COLO829 (cell line): ENCODE measurements at regions not wholly inside any gene's neighbourhood (a gene's known extent, or its start where the extent isn't known, plus 50 kb on each side); places are given as distances from the start of the nearest gene placed in this dataset.

ENCODE experiments used
- DNase-seq: peaks from one replicate; pipeline ENCODE4 v3.0.0; 2012; ENCODE audit warnings: low spot score

DNA sequence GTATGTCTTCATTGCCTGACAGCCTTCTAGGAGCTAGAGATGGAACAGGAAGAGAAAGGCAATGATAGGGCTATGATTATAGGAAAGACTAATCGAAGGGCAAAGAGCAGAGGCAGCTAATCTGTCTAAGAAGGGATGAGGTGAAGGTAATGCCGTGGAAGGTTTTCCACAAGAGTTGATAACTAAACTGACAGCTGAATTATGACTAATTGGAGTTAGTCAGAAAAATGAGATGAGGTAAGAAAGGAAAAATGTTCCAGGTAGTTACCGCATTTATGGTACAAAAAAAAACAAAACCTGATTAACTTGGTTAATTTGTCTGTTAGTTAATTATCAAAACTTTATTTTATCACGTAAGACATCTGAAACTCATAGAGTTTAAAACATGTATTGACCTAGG is 260.3 kb downstream of the SLITRK6 start:
- no peak for DNase-seq

DNA sequence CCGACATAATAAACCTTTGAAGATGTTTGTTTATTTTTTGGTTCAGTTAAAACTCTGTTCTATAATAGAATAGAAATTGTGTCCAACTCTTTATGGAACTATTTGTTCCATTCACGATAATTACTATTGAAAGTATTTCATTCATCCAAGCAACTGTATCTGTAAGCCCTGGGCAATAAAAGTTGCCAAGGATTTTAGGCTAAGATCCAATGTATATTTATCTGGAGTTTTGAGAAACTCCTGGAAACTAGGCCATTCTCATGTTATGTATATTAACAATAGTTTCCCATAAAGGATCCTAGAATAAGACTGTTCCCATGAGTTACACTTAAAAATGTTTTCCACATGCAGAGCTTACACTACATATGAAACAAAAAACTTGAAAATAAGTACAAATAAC is 261.6 kb downstream of the SLITRK6 start:
- no peak for DNase-seq

DNA sequence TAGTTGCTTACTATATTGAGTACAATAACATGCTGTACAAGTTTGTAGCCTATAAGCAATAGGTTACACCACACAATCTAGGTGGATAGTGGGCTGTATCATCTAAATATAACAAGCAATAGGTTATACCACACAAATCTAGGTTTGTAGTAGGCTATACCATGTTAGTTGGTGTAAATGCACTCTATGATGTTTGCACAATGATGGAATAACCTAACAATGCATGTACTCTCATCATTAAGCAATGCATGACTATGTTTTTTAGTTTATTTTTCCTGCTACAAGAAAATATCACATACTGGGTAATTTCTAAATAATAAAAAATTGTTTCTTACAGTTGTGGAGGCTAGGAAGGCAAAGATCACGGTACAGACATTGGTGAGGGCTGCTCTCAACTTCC is 262.5 kb downstream of the SLITRK6 start:
- DNase-seq: no peak

DNA sequence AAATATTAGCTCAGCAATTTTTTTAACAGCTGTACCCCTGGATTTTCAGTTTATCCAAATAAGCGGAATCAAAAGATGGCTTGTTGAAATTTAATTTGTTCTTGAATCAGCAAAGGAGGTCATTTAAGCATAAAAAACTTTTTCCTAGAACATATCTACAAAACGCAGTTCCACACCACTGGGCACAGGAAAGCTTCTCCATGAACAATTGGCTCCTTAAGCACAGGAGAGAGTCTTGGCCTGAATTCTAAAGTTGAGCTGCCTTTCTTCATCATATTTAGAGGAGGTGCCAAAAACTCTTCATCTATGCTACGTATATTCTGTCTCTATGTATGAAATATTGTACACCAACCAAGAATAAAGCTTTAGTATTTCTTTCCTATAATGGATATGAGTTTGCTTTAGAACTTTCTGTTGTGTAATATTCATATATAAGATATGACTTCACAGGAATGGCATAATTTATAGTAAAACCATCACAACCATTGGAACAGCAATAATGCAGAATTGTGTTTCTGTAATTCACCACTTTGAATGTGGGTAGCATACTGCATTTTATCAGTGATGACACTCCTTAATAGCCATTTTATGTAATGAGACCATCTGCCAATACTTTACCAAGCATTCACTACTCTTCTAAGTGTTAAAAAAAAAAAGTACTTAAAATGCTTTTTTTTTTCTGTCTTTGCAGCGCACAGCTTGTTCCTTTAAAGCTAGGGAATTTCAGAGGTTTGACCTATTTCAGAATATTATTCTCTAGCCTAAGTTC is 263.7 kb downstream of the SLITRK6 start:
- no peak for DNase-seq

DNA sequence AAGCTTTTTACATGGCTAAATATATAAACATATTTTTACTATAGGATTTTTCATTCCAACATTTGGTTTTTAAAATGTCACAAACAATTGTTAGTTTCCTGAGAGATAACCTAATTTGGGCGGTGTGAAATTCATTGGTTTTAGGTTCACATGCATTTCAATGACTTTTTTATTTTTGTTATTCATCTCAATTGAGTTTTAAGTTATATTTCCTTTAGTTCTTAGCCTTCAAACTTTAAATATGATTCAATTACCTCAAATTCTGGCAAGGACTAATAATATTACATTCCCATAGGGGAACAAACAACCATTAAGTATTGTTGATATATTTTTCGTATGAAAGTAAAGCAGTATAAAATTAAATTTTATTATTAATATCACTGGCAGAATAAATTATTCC is 265.3 kb downstream of the SLITRK6 start:
- no peak for DNase-seq

DNA sequence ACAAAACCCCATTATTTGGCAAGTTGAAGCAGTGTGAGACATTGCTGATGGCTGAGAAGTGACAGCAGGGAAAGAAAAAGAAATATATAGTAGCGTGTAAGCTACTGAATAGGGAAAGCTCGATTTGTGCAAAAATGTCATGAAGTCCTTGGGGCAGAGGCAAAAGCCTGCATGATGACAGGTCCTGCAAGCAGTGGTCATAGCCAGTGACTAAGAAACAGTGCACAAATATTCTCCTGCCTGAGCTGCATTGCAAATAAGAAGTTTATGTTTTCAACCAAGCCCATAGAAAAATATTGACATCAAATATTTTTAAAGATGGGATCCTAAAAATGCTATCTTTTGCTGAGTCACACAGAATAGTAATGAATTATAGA is 270.0 kb downstream of the SLITRK6 start:
- DNase-seq: no peak

DNA sequence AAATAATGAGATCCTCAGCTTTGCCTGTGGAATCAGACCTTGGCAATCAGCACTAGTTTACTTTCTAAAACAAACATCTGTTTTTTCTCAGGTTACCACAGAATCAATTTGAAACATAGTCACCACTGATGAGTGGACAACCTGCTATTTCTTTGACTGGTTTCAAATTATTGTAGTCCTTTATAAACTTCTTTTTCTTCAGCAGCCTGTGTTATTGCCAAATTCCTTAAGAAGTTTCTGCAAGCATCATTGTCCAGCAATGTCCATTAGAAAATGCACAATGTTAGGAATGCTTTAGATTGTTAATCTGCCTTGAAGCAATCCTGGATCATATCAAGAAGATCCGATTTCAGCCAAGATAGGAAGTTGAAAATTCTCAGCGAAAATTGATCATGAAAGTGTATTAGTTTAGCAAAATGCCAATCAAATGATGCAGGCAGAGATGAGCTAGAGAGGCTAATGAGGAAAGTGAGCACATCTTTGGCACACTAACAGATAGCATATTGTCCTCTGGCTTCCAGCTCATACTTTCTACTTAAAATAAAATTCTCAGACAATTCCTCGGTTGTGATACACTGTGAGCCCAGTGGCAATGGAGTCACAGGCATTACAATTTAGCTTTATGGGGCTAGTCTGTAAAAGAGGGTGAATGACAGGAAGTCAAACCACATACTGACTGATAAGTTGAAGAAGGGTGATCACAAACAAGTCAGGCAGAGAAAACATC is 270.6 kb downstream of the SLITRK6 start:
- peak; percentile 54 for DNase-seq

DNA sequence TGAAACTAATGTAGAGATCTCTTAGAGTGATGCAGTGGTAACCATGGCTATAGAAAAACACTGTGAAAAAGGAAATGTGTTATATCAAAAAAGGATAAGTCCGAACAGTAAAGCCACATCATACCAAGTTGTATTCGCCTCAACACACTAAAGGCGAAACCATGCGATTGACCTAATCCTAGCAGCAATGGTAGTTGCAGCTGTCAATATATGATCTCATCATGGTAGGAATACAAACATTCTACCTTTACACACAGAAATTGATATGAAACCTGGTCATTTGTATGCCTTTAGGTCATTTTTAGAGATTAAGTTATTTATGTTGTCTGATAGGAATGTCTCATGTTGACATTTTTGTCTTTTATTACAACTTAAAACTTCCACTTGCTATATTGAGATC is 271.9 kb downstream of the SLITRK6 start:
- DNase-seq: no peak

DNA sequence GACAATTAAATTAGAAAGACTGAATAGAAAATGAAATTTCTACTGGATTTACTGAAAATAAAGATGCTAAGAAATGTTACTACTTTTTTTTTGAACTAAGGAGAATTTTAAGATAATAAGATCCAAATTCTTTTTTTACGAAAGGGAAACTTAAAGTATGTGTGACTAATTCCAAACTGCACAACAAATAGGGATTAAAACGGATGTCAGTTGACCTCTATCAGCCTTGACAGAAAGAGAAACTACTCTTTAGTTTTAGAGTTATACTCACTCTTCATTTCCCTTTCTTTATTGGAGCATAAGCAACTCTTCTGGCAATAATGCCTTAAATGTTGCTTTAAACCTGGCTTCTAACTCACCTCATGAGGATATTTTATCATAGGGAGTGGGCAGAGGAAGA is 273.8 kb downstream of the SLITRK6 start:
- DNase-seq: no peak

DNA sequence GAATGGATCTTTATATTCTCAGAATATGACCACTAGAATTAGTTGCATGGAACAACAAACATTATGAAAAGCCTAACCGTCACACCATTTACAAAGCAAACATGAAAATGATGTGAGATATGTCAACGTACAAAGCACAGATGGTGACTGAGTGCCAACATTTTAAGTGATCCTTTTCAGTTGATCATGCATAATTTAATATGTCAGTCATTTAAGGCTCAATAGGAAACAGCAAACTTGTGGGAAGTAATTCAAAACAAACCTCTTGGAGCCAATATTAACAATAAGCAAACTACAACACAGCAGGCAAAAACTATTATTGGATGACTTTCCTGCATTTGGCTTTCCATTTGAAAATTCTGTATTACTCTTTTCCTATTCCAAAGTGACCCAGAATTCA is 277.6 kb downstream of the SLITRK6 start:
- no peak for DNase-seq

DNA sequence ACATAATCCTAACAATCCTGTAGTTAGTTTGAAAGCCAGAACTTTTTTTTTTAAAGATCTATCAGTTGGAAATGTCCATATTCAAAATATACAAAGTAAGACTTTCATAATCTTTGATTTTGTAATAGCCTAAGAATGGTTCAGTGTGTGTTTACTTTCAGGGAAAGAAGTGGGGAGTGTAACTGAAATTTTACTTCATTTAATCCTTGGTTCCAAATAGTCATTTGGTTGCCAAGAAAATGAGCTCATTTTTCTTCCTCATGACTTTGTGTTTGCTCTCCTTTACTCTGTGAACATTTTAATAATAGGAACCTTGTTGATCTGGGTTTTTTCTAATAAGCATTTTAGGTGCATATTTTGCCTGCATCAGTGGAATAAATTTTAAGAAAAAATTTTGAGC is 278.8 kb downstream of the SLITRK6 start:
- no peak for DNase-seq

DNA sequence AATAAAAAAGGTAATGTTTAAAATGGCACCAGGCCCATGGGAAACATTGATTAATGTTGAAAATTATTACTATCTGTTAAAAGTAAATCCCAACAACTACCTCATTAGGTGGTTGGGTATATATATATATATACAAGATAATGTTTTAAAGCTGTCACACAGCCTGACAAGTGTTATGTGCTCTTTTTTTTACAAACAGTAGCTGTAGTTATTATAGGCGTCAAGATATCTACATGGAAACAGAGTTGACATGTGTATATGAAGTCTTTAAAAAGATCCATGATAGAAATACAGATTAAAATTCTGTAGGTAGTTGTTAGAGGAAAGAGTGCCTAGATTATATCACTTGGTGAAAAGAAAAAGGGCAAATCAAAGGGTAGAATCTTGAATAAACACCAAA is 279.9 kb downstream of the SLITRK6 start:
- DNase-seq: no peak

DNA sequence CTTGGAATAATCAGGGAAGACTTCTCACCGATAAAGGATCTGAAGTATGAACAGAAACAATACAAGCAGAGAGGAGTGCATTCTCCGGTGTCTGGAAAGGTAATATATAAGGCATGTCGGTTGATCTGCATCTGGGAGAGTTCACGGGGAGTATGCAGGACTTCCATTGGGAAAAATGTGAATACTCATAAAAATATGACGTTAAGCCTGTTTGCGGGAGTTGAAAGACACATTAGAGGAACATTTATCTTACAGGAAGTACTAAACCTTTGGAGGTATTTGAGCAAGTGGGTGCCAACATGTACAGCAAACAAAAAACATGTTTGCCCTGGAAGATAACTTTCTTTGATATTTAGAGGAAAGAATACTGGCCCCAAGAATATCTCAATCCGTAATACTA is 286.8 kb downstream of the SLITRK6 start:
- no peak for DNase-seq

DNA sequence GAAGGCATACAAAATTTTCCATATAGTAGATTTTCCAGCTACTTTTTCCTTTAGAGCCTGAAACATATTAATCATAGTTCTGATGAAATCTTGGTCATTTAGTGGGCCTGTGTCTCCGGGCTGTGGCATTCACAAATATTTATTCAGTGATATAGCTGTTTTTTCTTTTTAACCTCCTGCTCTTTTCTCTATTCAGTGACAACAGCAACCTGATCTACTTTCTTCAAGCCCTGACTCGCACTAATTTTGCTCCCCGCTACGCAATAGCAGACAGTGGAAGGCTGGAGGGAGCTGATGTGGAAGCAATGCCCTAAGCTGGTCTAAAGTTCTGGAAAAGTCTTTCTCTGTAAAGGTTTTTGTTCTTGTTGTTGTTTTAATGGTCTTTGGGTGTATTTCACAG is 289.7 kb downstream of the SLITRK6 start:
- no peak for DNase-seq

DNA sequence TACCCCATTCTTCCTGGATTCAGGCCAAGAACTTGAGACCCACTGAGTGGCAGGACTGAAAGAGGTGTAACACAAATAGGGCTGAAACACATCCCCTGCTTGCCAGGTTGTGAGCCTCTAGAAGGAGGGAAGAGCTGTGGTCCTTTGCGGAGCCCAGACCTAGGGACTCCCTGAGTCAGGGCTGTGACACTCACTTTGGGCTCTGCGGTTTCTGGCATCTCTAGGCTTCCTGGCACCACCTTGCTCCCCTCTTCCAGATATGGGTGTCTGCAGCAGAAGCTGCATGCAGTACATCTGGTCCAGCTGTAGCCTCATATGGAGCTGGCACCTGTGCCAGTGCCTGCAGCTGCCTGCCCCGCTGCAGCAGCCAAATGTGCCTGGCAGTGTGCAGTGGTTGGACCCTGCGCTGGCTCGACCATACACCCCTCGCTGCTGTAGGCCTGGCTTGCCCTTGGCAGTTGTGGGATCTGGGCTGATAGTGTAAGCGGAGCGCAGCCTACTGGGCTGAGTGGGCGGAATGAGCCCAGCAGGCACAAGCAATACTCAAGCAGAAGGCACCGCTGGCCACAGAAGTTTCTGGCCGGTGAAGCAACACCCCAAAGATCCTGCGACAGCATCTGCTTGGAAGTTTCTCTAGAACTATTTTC is 290.4 kb downstream of the SLITRK6 start:
- no peak for DNase-seq

DNA sequence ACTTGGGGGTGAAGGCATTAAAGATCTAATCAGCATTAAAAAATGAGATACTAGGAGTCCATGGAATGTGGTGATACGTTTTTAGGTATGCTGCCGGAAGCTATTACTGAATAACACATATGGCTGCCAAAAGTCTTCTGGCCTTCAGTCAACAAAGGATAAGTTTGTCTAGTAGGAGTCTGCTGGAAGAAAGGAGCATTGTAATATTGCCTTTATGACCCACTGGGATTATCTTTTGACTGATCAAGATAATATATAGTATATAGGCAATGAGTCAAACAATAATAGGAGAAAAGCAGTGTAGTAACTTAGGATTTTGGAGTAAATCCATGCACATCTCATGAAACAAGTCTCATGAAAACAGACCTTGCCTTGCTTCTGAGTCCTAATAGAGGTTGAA is 295.4 kb downstream of the SLITRK6 start:
- DNase-seq: peak; percentile 87

DNA sequence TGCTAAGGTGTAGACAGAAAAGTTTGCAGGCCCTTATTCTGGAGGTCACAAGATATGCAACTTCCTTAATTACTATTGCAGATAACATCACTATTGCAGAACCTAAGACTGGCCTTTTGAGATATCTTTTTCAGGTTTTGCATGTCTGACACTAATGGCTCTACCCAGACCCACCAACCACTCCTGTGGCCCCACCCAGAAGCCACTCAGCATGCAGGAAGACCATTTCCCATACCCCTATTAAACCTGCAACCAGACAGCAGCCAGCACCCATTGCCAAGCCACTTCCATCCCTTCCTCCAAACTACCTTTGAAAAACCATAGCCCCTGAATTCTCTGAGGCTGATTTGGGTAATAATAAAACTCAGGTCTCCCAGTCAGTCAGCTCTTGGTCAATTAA is 297.6 kb downstream of the SLITRK6 start:
- no peak for DNase-seq

DNA sequence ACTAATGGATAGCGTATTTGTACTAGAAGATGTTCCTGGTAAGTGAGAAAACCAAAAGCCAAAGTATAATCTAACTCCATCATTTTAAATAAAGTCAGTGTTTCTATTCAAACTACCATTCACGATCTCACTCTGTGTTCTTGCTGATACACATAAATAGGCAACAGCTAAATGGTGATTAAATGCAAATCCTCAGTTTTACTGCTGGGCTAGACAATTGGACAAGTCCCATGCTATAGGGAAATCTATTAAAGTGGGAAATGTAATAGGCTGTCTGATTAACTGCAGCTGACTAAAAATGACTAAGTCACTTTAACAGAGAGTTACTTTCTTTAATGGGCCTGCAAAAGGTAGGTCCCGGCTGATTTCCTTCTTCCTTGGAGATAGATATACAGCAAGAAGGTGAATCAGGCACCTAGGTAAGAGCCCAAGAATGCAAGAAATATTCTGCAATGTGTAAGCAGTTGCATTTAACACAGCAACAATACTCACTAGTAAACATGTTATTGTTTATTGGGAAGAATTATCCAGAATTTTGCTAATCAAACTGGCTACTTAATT is 298.4 kb downstream of the SLITRK6 start:
- no peak for DNase-seq

DNA sequence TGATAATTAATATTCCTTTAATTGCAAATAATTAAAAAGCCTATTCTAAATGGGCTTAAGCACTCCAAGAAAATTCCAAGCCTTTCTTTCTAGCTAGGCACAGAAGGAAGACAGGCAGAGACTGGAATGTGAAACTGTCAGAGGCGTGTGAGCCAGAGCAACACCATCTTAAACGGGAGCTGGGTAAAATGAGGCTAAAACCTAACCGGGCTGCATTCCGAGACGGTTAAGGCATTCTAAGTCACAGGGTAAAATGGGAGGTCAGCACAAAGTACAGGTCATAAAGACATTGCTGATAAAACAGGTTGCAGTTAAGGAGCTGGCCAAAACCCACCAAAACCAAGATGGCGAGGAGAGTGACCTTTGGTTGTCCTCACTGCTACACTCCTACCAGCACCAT is 300.4 kb downstream of the SLITRK6 start:
- no peak for DNase-seq

DNA sequence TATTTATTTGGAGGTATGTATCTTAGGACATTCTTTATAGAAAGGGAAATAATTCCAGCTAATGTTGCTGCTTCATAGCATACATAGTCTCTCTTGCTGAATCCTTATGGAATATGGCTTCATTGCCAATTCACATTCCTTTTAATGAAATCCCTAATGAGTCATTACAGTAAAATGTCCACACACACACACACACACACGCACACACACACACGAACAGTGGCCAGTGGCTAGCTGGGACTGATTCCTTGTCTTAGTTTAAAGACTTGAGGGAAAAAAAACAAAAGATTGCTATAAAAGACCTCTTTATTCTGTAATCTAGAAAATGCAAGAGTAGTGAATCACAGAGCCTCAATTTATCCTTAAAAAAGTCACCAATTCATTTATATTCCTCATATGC is 301.6 kb downstream of the SLITRK6 start:
- DNase-seq: peak; percentile 74

DNA sequence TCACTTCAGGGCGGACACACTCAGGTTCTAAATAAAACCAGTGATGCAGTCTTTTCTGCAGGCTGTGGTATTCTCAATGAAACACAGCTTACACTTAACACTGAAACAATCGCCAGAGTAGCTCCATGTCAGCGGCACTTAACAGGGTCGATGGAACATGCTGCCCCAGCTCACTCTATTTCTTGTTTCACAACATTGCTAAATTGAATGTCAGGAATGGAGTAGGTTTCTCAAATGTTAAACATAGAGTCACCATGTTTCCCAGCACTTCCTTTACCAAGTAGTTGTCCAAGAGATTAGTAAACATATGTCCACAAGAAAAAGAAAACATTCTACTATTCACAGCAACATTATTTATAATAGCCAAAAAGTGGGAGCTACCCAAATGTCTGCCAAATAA is 306.9 kb downstream of the SLITRK6 start:
- DNase-seq: no peak

DNA sequence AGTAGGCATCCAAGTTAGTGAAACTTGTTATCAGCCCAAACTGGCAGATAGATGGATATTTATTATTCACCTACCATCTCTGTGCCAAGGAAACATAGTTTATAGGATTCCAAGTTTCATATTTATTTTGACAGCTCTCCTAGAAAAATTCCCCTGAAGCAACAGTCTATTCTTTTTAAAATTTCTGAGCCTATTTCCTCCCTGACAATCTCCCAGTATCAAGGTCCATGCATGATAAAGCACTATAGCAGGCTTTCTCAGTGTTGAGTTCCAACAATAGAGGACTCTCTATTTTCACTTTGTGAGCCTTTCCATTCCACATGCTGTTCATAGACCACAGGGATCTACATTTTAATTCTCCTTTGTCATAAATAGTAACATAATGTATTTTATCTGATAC is 312.6 kb downstream of the SLITRK6 start:
- no peak for DNase-seq

DNA sequence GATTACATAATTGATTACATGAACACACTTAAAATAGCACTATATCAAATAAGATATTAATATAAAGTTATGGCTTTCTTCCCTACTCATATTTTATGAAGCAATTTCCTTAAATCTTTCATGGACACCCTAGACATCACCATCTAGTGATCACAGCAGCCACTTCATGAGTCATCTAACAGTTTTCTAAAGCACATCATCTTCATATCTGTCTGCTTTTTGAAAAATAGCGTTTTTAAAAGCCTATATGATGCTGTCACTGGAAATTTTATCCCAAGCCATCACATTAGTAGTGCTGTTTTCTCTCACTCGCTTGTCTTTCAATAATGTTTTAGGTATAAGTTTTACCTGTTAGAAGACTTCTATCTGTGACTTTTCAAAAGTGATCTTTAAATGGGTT is 326.1 kb downstream of the SLITRK6 start:
- no peak for DNase-seq
